Ecto neural progenitor cell (in vitro differentiated cells): ENCODE measurements at regions not wholly inside any gene's neighbourhood (a gene's known extent, or its start where the extent isn't known, plus 50 kb on each side); places are given as distances from the start of the nearest gene placed in this dataset.
"Not testable (repeated sequence)": the region's sequence is repeated elsewhere in the genome, so short reads cannot be mapped to it uniquely, and the experiment has no call there.

ENCODE experiments used
- DNase-seq: peaks from one replicate; pipeline ENCODE4 v3.0.0-alpha.2; 2018; ENCODE audit warnings: low spot score

GRCh38 chr6:48512390-48512789 is 401.4 kb upstream of the PTCHD4 start:
- DNase-seq: no peak

GRCh38 chr6:48511378-48511777 is 400.4 kb upstream of the PTCHD4 start:
- no peak for DNase-seq

GRCh38 chr6:48505621-48506020 is 394.6 kb upstream of the PTCHD4 start:
- DNase-seq: no peak

GRCh38 chr6:48493432-48493831 is 382.4 kb upstream of the PTCHD4 start:
- not testable (repeated sequence) for DNase-seq

GRCh38 chr6:48490658-48491057 is 379.7 kb upstream of the PTCHD4 start:
- DNase-seq: no peak

- DNase-seq: no peak
These were observed 375.9 kb upstream of the PTCHD4 start for GRCh38 chr6:48486876-48487275.

- DNase-seq: no peak
These were observed 375.4 kb upstream of the PTCHD4 start for GRCh38 chr6:48486373-48486772.

- DNase-seq: no peak
These were observed 365.3 kb upstream of the PTCHD4 start for GRCh38 chr6:48476257-48476656.

- DNase-seq: no peak
These were observed 364.3 kb upstream of the PTCHD4 start for GRCh38 chr6:48475275-48475674.

- DNase-seq: no peak
These were observed 363.8 kb upstream of the PTCHD4 start for GRCh38 chr6:48474830-48475229.

GRCh38 chr6:48474136-48474535 is 363.1 kb upstream of the PTCHD4 start:
- no peak for DNase-seq

GRCh38 chr6:48472535-48472934 is 361.5 kb upstream of the PTCHD4 start:
- DNase-seq: no peak

- no peak for DNase-seq
These were observed 361.1 kb upstream of the PTCHD4 start for GRCh38 chr6:48472091-48472490.

- no peak for DNase-seq
These were observed 360.3 kb upstream of the PTCHD4 start for GRCh38 chr6:48471326-48471725.

GRCh38 chr6:48449002-48449401 is 338.0 kb upstream of the PTCHD4 start:
- no peak for DNase-seq

GRCh38 chr6:48447251-48447650 is 336.3 kb upstream of the PTCHD4 start:
- no peak for DNase-seq

GRCh38 chr6:48429610-48430009 is 318.6 kb upstream of the PTCHD4 start:
- no peak for DNase-seq

- no peak for DNase-seq
These were observed 318.0 kb upstream of the PTCHD4 start for GRCh38 chr6:48429021-48429420.

GRCh38 chr6:48426636-48427035 is 315.6 kb upstream of the PTCHD4 start:
- no peak for DNase-seq

- no peak for DNase-seq
These were observed 312.8 kb upstream of the PTCHD4 start for GRCh38 chr6:48423640-48424365.

- DNase-seq: no peak
These were observed 309.0 kb upstream of the PTCHD4 start for GRCh38 chr6:48419992-48420391.

GRCh38 chr6:48417927-48418326 is 306.9 kb upstream of the PTCHD4 start:
- DNase-seq: no peak

GRCh38 chr6:48412656-48413055 is 301.7 kb upstream of the PTCHD4 start:
- no peak for DNase-seq

GRCh38 chr6:48404927-48405326 is 293.9 kb upstream of the PTCHD4 start:
- no peak for DNase-seq
